ENCODE measurements at regions not wholly inside any gene's neighbourhood (a gene's known extent, or its start where the extent isn't known, plus 50 kb on each side); places are given as distances from the start of the nearest gene placed in this dataset.

- TF ChIP-seq ZBTB33 (IDR thresholded peaks at IDR 0.05; ENCODE audit: extremely low read depth, insufficient replicate concordance, low read length) (no peak), EGR1 (IDR thresholded peaks at IDR 0.05; ENCODE audit: low read depth) (no peak), ZNF274 (IDR thresholded peaks at IDR 0.05; ENCODE audit: low read depth, low read length) (no peak), ZFX (IDR thresholded peaks at IDR 0.05) (no peak)
These were observed 58.2 kb downstream of the MAF start (continued) for GRCh38 chr16:79542237-79542774.

GRCh38 chr16:79540825-79541595 lies 59.5 kb downstream of the MAF start:
- ATAC-seq (no peak), DNase-seq (ENCODE audit: low read depth, low spot score) (no peak)
- CTCF ChIA-PET = no interaction called here
- H3K27me3 ChIP-seq (ENCODE audit: insufficient read depth, low read length) = no peaks in the 10 kb centered on the region
- BruUV-seq (replicated peaks) = no TSS peak
- no peak overlapping the region for H3K27ac ChIP-seq (ENCODE audit: low read depth, low read length)
- no peaks in the 10 kb centered on the region for H3K36me3 ChIP-seq (ENCODE audit: control insufficient read depth in 1 of 2, insufficient read depth in 2 of 2, low read length in 2 of 2)
- H3K9me2 ChIP-seq (ENCODE audit: insufficient read depth) = no peaks in the 10 kb centered on the region
- H2AFZ ChIP-seq (ENCODE audit: low read depth, low read length, poor library complexity, severe bottlenecking) = no peak overlapping the region
- intact Hi-C loops (cut with micrococcal nuclease) = no loop called here
- H3K79me2 ChIP-seq (ENCODE audit: insufficient read depth, low read length) = no peaks in the 10 kb centered on the region
- no peak overlapping the region for H3K9ac ChIP-seq (ENCODE audit: low read length)
- no peaks in the 10 kb centered on the region for H3K4me1 ChIP-seq (ENCODE audit: control insufficient read depth in 1 of 2, insufficient read depth in 2 of 2, low read length in 2 of 2)
- RAD21 ChIA-PET (ENCODE audit: low non-redundant PET in 1 of 2, low total read pairs in 2 of 2, uncharacterized antibody in 2 of 2, unreplicated experiment in 2 of 2) = no interaction called here
- no peaks in the 10 kb centered on the region for H4K20me1 ChIP-seq (ENCODE audit: insufficient read depth)
- peaks cover 25 to 32% of the 10 kb centered on the region in 2 experiments; a peak in 2 of 4 replicates for H3K9me3 ChIP-seq (ENCODE audit: control insufficient read depth in 1 of 2, insufficient read depth in 1 of 2, low read depth in 1 of 2, low read length in 2 of 2)
- POLR2A ChIA-PET = no interaction called here
- H3K4me3 ChIP-seq (replicated peaks in 1 of 2; ENCODE audit: low read depth in 1 of 2, low read length in 2 of 2) = no peak overlapping the region
- H3K4me2 ChIP-seq (ENCODE audit: low read length) = no peak overlapping the region
- TF ChIP-seq EZH2 (IDR thresholded peaks at IDR 0.05) = no peak
- no peak for TF ChIP-seq ELF1 (IDR thresholded peaks at IDR 0.05; ENCODE audit: borderline replicate concordance, low read depth)
- no peak for TF ChIP-seq ZNF274 (IDR thresholded peaks at IDR 0.05; ENCODE audit: low read depth, low read length)
- no peak for TF ChIP-seq CBX3 (IDR thresholded peaks at IDR 0.05; ENCODE audit: low read depth)
- no peak for TF ChIP-seq EZH2phosphoT487 (IDR thresholded peaks at IDR 0.05; ENCODE audit: borderline replicate concordance)
- no peak for TF ChIP-seq RAD21 (IDR thresholded peaks at IDR 0.05; ENCODE audit: low read depth)
- TF ChIP-seq EGR1 (IDR thresholded peaks at IDR 0.05; ENCODE audit: low read depth) = no peak
- TF ChIP-seq JUND (IDR thresholded peaks at IDR 0.05) = no peak
- TF ChIP-seq TCF7L2 (IDR thresholded peaks at IDR 0.05; ENCODE audit: borderline replicate concordance, extremely low read depth, insufficient read depth, insufficient read length) = no peak
- no peak for TF ChIP-seq SRF (IDR thresholded peaks at IDR 0.05; ENCODE audit: low read depth)
- no peak for TF ChIP-seq POLR2A (IDR thresholded peaks at IDR 0.05; ENCODE audit: borderline replicate concordance, extremely low read depth, insufficient read depth, insufficient read length)
- no peak for TF ChIP-seq CTCF (IDR thresholded peaks at IDR 0.05 in 2 of 3, conservative IDR thresholded peaks at IDR 0.05 in 1 of 3; ENCODE audit: borderline replicate concordance in 1 of 3, insufficient read depth in 1 of 3, low read depth in 2 of 3, low read length in 2 of 3)
- no peak for TF ChIP-seq ZBTB33 (IDR thresholded peaks at IDR 0.05; ENCODE audit: extremely low read depth, insufficient replicate concordance, low read length)
- TF ChIP-seq SP1 (IDR thresholded peaks at IDR 0.05; ENCODE audit: low read depth) = no peak
- no peak for TF ChIP-seq FOSL1 (IDR thresholded peaks at IDR 0.05; ENCODE audit: low read depth)
- no peak for TF ChIP-seq SIN3A (IDR thresholded peaks at IDR 0.05; ENCODE audit: low read depth)
